ENCODE measurements at regions not wholly inside any gene's neighbourhood (a gene's known extent, or its start where the extent isn't known, plus 50 kb on each side); places are given as distances from the start of the nearest gene placed in this dataset.
"Not testable (repeated sequence)": the region's sequence is repeated elsewhere in the genome, so short reads cannot be mapped to it uniquely, and the experiment has no call there.

DNA sequence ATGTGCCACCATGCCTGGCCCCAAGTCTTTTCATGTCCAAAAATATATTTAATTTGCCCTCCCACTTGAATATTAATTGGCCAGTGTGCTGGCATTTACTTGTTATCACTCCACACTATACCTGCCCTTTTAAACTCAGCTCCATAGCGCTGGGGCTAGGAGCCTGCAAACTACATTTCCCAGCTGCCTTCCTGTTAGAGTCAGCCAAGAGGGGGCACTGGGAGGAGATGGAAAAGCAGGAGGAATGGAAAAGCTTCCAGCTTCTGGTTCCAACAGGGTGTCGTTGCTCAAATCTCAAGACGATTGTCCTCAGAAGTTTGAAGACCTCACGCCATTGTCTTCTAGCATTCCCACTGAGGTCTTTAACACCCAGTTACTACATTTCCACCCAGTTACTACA is 315.5 kb downstream of the BCOR start:
- Mint-ChIP-seq H3K27me3 (ENCODE audit: insufficient read depth) (no peaks in the 10 kb centered on the region), H3K27ac (no peak overlapping the region), H3K9me3 (no peaks in the 10 kb centered on the region), H3K4me1 (ENCODE audit: low read depth) (peaks cover 19% of the 10 kb centered on the region), H3K36me3 (ENCODE audit: low read depth) (peaks cover 1% of the 10 kb centered on the region), H3K4me3 (no peak overlapping the region)
- intact Hi-C loops (cut with micrococcal nuclease), result no loop called here
- no peak for DNase-seq (ENCODE audit: low spot score)

DNA sequence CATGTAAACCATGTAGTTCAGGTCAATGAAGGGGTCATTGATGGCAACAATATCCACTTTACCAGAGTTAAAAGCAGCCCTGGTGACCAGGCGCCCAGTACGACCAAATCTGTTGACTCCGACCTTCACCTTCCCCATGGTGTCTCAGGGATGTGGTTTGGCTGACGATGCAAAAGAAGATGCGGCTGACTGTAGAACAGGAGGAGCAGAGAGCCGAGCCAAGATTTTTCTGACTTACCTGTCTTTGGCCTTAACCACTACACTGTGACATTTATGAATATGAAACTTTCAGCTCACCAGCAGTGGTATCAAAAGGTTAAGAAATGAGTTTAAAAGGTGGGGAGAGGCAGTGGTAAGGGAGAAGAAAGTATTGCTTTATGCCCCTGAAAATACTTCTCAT is 309.8 kb downstream of the BCOR start:
- H3K36me3 Mint-ChIP-seq (ENCODE audit: low read depth), result no peaks in the 10 kb centered on the region
- no peaks in the 10 kb centered on the region for H3K9me3 Mint-ChIP-seq
- H3K27me3 Mint-ChIP-seq (ENCODE audit: insufficient read depth), result no peaks in the 10 kb centered on the region
- intact Hi-C loops (cut with micrococcal nuclease), result no loop called here
- H3K4me1 Mint-ChIP-seq (ENCODE audit: low read depth), result no peaks in the 10 kb centered on the region
- H3K4me3 Mint-ChIP-seq, result no peak overlapping the region
- DNase-seq (ENCODE audit: low spot score), result no peak
- no peak overlapping the region for H3K27ac Mint-ChIP-seq

- Mint-ChIP-seq H3K9me3 (no peaks in the 10 kb centered on the region), H3K4me1 (ENCODE audit: low read depth) (no peaks in the 10 kb centered on the region), H3K36me3 (ENCODE audit: low read depth) (no peaks in the 10 kb centered on the region), H3K27me3 (ENCODE audit: insufficient read depth) (no peaks in the 10 kb centered on the region), H3K4me3 (no peak overlapping the region), H3K27ac (no peak overlapping the region)
- DNase-seq (ENCODE audit: low spot score), result no peak
- intact Hi-C loops (cut with micrococcal nuclease), result no loop called here
Observed at GRCh38 chrX:39788521-39788920, 309.2 kb downstream of the BCOR start.

DNA sequence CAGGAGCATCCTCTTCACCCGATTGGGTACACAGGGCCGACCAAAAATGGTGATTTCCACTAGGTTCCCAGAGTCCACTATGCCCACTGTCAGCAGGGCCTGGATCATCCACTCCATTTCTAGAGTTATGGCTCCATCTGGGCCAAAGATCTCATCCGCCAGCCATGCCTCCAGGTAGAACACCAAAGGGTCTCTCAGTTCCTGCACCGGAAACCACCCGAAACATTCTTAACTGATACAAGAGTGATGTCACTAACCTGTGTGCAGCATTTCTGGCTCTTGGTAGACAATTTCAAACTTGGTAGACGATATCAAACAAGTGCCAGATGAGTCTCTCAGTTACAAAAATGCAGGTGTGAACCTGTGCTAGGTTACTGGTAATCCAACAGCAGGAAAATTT is 306.1 kb downstream of the BCOR start:
- H3K4me3 Mint-ChIP-seq, result no peak overlapping the region
- H3K9me3 Mint-ChIP-seq, result no peaks in the 10 kb centered on the region
- H3K27me3 Mint-ChIP-seq (ENCODE audit: insufficient read depth), result no peaks in the 10 kb centered on the region
- no peak for DNase-seq (ENCODE audit: low spot score)
- intact Hi-C loops (cut with micrococcal nuclease), result no loop called here
- no peaks in the 10 kb centered on the region for H3K4me1 Mint-ChIP-seq (ENCODE audit: low read depth)
- H3K27ac Mint-ChIP-seq, result no peak overlapping the region
- no peaks in the 10 kb centered on the region for H3K36me3 Mint-ChIP-seq (ENCODE audit: low read depth)

DNA sequence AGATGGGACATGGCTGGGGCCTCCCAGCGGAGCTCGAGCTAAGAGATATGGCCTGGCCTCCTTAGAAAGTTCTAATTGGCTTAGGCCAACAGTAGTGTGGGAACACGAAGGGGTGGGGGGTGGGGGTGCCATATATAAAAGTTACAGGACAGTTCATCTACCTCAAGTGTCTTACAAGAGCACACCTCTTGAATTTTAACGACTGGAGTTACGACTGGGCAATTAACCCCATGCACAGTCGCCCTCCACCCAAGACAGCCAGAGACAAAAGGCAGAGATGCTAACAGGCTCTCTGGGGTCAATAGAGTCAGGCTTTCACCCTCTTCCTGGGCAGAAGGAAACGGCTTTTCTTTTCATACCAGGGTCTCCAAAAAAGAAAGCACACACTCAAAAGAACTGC is 302.2 kb downstream of the BCOR start:
- H3K27ac Mint-ChIP-seq, result no peak overlapping the region
- no peak overlapping the region for H3K4me3 Mint-ChIP-seq
- DNase-seq (ENCODE audit: low spot score), result no peak
- H3K27me3 Mint-ChIP-seq (ENCODE audit: insufficient read depth), result no peaks in the 10 kb centered on the region
- intact Hi-C loops (cut with micrococcal nuclease), result no loop called here
- H3K36me3 Mint-ChIP-seq (ENCODE audit: low read depth), result no peaks in the 10 kb centered on the region
- H3K9me3 Mint-ChIP-seq, result no peaks in the 10 kb centered on the region
- no peaks in the 10 kb centered on the region for H3K4me1 Mint-ChIP-seq (ENCODE audit: low read depth)

GRCh38 chrX:39796856-39797255 is 300.9 kb downstream of the BCOR start:
- Mint-ChIP-seq H3K9me3 (no peaks in the 10 kb centered on the region), H3K27ac (no peak overlapping the region), H3K27me3 (ENCODE audit: insufficient read depth) (no peaks in the 10 kb centered on the region), H3K4me1 (ENCODE audit: low read depth) (no peaks in the 10 kb centered on the region), H3K4me3 (no peak overlapping the region), H3K36me3 (ENCODE audit: low read depth) (no peaks in the 10 kb centered on the region)
- no peak for DNase-seq (ENCODE audit: low spot score)
- intact Hi-C loops (cut with micrococcal nuclease), result no loop called here

GRCh38 chrX:39798488-39798887 is 299.3 kb downstream of the BCOR start:
- H3K4me3 Mint-ChIP-seq; H3K9me3 Mint-ChIP-seq; H3K36me3 Mint-ChIP-seq (ENCODE audit: low read depth); H3K27ac Mint-ChIP-seq; intact Hi-C loops (cut with micrococcal nuclease); H3K4me1 Mint-ChIP-seq (ENCODE audit: low read depth); DNase-seq (ENCODE audit: low spot score); H3K27me3 Mint-ChIP-seq (ENCODE audit: insufficient read depth): not testable (repeated sequence)

GRCh38 chrX:39802354-39802753 is 295.4 kb downstream of the BCOR start:
- Mint-ChIP-seq H3K27ac (no peak overlapping the region), H3K4me3 (no peak overlapping the region), H3K27me3 (ENCODE audit: insufficient read depth) (no peaks in the 10 kb centered on the region), H3K4me1 (ENCODE audit: low read depth) (peaks cover 12% of the 10 kb centered on the region), H3K9me3 (no peaks in the 10 kb centered on the region), H3K36me3 (ENCODE audit: low read depth) (no peaks in the 10 kb centered on the region)
- intact Hi-C loops (cut with micrococcal nuclease), result no loop called here
- no peak for DNase-seq (ENCODE audit: low spot score)

- H3K36me3 Mint-ChIP-seq (ENCODE audit: low read depth), result no peaks in the 10 kb centered on the region
- DNase-seq (ENCODE audit: low spot score), result no peak
- H3K4me1 Mint-ChIP-seq (ENCODE audit: low read depth), result peaks cover 12% of the 10 kb centered on the region
- H3K27ac Mint-ChIP-seq, result no peak overlapping the region
- H3K27me3 Mint-ChIP-seq (ENCODE audit: insufficient read depth), result no peaks in the 10 kb centered on the region
- intact Hi-C loops (cut with micrococcal nuclease), result no loop called here
- no peak overlapping the region for H3K4me3 Mint-ChIP-seq
- no peaks in the 10 kb centered on the region for H3K9me3 Mint-ChIP-seq
Observed at GRCh38 chrX:39802908-39803307, 294.9 kb downstream of the BCOR start.

DNA sequence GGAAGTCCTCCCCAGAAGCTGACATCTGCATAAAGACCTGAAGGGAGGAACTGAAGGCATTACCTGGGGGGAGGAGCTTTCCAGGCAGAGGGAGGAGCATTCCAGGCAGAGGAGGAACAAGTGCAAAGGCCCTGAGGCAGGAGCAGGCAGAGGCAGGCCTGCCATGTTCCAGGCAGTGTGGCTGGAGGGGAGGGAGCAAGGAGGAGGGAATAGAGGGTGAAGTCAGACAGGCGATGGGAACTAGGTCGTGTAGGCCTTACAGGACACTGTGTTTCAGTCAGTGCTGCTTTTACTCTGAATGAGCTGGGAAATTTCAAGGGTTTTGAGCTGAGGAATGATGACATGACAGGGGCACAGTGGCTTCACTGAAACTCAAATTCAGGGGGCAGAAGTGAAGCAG is 292.7 kb downstream of the BCOR start:
- no peaks in the 10 kb centered on the region for H3K36me3 Mint-ChIP-seq (ENCODE audit: low read depth)
- intact Hi-C loops (cut with micrococcal nuclease), result no loop called here
- no peaks in the 10 kb centered on the region for H3K9me3 Mint-ChIP-seq
- no peak overlapping the region for H3K27ac Mint-ChIP-seq
- no peak overlapping the region for H3K4me3 Mint-ChIP-seq
- peaks cover 12% of the 10 kb centered on the region for H3K4me1 Mint-ChIP-seq (ENCODE audit: low read depth)
- DNase-seq (ENCODE audit: low spot score), result no peak
- H3K27me3 Mint-ChIP-seq (ENCODE audit: insufficient read depth), result no peaks in the 10 kb centered on the region

- intact Hi-C loops (cut with micrococcal nuclease), result no loop called here
- H3K27ac Mint-ChIP-seq, result no peak overlapping the region
- peaks cover 12% of the 10 kb centered on the region for H3K4me1 Mint-ChIP-seq (ENCODE audit: low read depth)
- no peaks in the 10 kb centered on the region for H3K27me3 Mint-ChIP-seq (ENCODE audit: insufficient read depth)
- H3K36me3 Mint-ChIP-seq (ENCODE audit: low read depth), result no peaks in the 10 kb centered on the region
- no peaks in the 10 kb centered on the region for H3K9me3 Mint-ChIP-seq
- no peak for DNase-seq (ENCODE audit: low spot score)
- no peak overlapping the region for H3K4me3 Mint-ChIP-seq
Observed at GRCh38 chrX:39805825-39806224, 291.9 kb downstream of the BCOR start.

GRCh38 chrX:39808471-39808917 is 289.3 kb downstream of the BCOR start:
- H3K27ac Mint-ChIP-seq, result no peak overlapping the region
- H3K36me3 Mint-ChIP-seq (ENCODE audit: low read depth), result no peaks in the 10 kb centered on the region
- H3K27me3 Mint-ChIP-seq (ENCODE audit: insufficient read depth), result no peaks in the 10 kb centered on the region
- no peak for DNase-seq (ENCODE audit: low spot score)
- H3K9me3 Mint-ChIP-seq, result no peaks in the 10 kb centered on the region
- peaks cover 12% of the 10 kb centered on the region for H3K4me1 Mint-ChIP-seq (ENCODE audit: low read depth)
- no peak overlapping the region for H3K4me3 Mint-ChIP-seq
- intact Hi-C loops (cut with micrococcal nuclease), result no loop called here

DNA sequence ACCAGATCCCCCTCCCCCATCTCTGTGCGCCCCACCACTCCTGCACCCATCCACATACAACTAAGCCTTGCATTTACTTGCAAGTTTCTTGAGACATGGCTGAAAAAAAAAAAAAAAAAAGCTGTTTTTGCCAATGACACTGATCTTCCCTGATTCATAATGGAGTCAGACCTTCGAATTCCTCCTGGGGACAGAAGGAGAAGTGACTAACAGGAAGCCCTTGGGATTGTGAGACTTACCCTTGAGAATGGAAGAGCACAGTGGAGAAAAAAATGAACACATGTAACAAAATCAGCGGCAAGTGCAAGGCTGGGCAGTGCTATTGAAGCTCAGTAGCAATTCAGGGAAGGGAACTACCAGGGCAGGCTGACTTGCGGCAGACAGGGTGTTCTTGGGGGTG is 288.4 kb downstream of the BCOR start:
- Mint-ChIP-seq H3K4me3 (no peak overlapping the region), H3K36me3 (ENCODE audit: low read depth) (no peaks in the 10 kb centered on the region), H3K4me1 (ENCODE audit: low read depth) (peaks cover 17% of the 10 kb centered on the region), H3K9me3 (no peaks in the 10 kb centered on the region), H3K27me3 (ENCODE audit: insufficient read depth) (no peaks in the 10 kb centered on the region), H3K27ac (no peak overlapping the region)
- intact Hi-C loops (cut with micrococcal nuclease), result no loop called here
- no peak for DNase-seq (ENCODE audit: low spot score)

GRCh38 chrX:39810901-39811300 is 286.9 kb downstream of the BCOR start:
- Mint-ChIP-seq H3K4me1 (ENCODE audit: low read depth) (peaks cover 22% of the 10 kb centered on the region), H3K9me3 (no peaks in the 10 kb centered on the region), H3K4me3 (no peak overlapping the region), H3K27ac (no peak overlapping the region), H3K36me3 (ENCODE audit: low read depth) (no peaks in the 10 kb centered on the region), H3K27me3 (ENCODE audit: insufficient read depth) (no peaks in the 10 kb centered on the region)
- intact Hi-C loops (cut with micrococcal nuclease), result loop anchor here (10.0 kb wide), 1 partner anchor 454 kb away; no protein-coding TSS in a partner anchor
- no peak for DNase-seq (ENCODE audit: low spot score)
